Fibroblast of lung (primary cell): ENCODE measurements at regions not wholly inside any gene's neighbourhood (a gene's known extent, or its start where the extent isn't known, plus 50 kb on each side); places are given as distances from the start of the nearest gene placed in this dataset.
A peak's percentile ranks its signal among the peaks of the same experiment; 100 is the strongest.

Source experiments
- DNase-seq, 2 donors: peaks; one replicate each; pipeline versions ENCODE4 v3.0.0 to v3.0.0-alpha.2; 2010; ENCODE audit warnings: low read depth in 2 of 2
- H2AFZ ChIP-seq: 2 replicates; pipeline ENCODE4 v1.5.1; 2012; ENCODE audit warnings: low read length, control low read depth, inconsistent platforms
- H3K27ac ChIP-seq: 2 replicates; pipeline ENCODE4 v1.5.1; 2011; ENCODE audit warnings: low read length, control low read depth; ENCODE audit not compliant: insufficient read depth
- H3K27me3 ChIP-seq: 2 replicates; pipeline ENCODE4 v1.5.1; 2011; ENCODE audit warnings: mild to moderate bottlenecking, low read length; ENCODE audit not compliant: control insufficient read depth, insufficient read depth
- H3K36me3 ChIP-seq: 2 replicates; pipeline ENCODE4 v1.5.1; 2011; ENCODE audit warnings: low read length; ENCODE audit not compliant: control insufficient read depth, insufficient read depth
- H3K4me1 ChIP-seq: 2 replicates; pipeline ENCODE4 v1.5.1; 2011; ENCODE audit warnings: low read length; ENCODE audit not compliant: control insufficient read depth, insufficient read depth; ENCODE audit errors: extremely low read depth
- H3K4me2 ChIP-seq: 2 replicates; pipeline ENCODE4 v1.5.1; 2011; ENCODE audit warnings: low read length, control low read depth; ENCODE audit not compliant: insufficient read depth; ENCODE audit errors: extremely low read depth
- H3K4me3 ChIP-seq, 4 experiments: fragments of 200-600 bp in 1 of 4; sonication (generic) in 1 of 4; replicated peaks in 1 of 4; 2 replicates each; pipeline ENCODE4 v1.5.1; 2011 to 2016; ENCODE audit warnings: low read length in 4 of 4, low read depth in 3 of 4, mild to moderate bottlenecking in 3 of 4, control low read depth in 2 of 4, inconsistent platforms in 1 of 4, mixed read lengths in 1 of 4; ENCODE audit not compliant: insufficient read depth in 1 of 4; ENCODE audit errors: control extremely low read depth in 1 of 4
- H3K79me2 ChIP-seq: 2 replicates; pipeline ENCODE4 v1.5.1; 2012; ENCODE audit warnings: mild to moderate bottlenecking, low read length, inconsistent platforms; ENCODE audit not compliant: control insufficient read depth, insufficient read depth
- H3K9ac ChIP-seq: 2 replicates; pipeline ENCODE4 v1.5.1; 2011; ENCODE audit warnings: mild to moderate bottlenecking, low read length, control low read depth; ENCODE audit not compliant: insufficient read depth
- H3K9me3 ChIP-seq: 2 replicates; pipeline ENCODE4 v1.5.1; 2012; ENCODE audit warnings: low read depth, low read length; ENCODE audit not compliant: control insufficient read depth, insufficient read depth
- H4K20me1 ChIP-seq: 2 replicates; pipeline ENCODE4 v1.5.1; 2011; ENCODE audit warnings: low read length; ENCODE audit not compliant: control insufficient read depth, insufficient read depth; ENCODE audit errors: extremely low read depth
- EZH2 ChIP-seq: IDR thresholded peaks from 2 replicates; pipeline ENCODE4 v1.5.1; 2012; ENCODE audit warnings: low read length, control low read depth, mild to moderate bottlenecking; ENCODE audit errors: missing control alignments
- TF ChIP-seq, protein P1 (sequence below), 2 donors: IDR thresholded peaks in 1 of 2; conservative IDR thresholded peaks in 1 of 2; 1 replicate in 1 of 2; 2 replicates in 1 of 2; pipeline ENCODE4 v1.5.1; 2011 to 2012; ENCODE audit warnings: low read length in 2 of 2, control low read depth in 1 of 2, inconsistent platforms in 1 of 2, low read depth in 1 of 2, mild to moderate bottlenecking in 1 of 2

- H3K9ac ChIP-seq = no peak overlapping the region
- H3K36me3 ChIP-seq = no peaks in the 10 kb centered on the region
- H3K4me2 ChIP-seq = no peak overlapping the region
- TF ChIP-seq, protein P1, sequence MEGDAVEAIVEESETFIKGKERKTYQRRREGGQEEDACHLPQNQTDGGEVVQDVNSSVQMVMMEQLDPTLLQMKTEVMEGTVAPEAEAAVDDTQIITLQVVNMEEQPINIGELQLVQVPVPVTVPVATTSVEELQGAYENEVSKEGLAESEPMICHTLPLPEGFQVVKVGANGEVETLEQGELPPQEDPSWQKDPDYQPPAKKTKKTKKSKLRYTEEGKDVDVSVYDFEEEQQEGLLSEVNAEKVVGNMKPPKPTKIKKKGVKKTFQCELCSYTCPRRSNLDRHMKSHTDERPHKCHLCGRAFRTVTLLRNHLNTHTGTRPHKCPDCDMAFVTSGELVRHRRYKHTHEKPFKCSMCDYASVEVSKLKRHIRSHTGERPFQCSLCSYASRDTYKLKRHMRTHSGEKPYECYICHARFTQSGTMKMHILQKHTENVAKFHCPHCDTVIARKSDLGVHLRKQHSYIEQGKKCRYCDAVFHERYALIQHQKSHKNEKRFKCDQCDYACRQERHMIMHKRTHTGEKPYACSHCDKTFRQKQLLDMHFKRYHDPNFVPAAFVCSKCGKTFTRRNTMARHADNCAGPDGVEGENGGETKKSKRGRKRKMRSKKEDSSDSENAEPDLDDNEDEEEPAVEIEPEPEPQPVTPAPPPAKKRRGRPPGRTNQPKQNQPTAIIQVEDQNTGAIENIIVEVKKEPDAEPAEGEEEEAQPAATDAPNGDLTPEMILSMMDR (conservative IDR thresholded peaks at IDR 0.05 in 1 of 2, IDR thresholded peaks at IDR 0.05 in 1 of 2; ENCODE audit: low read depth in 1 of 2, low read length in 2 of 2) = no peak
- TF ChIP-seq EZH2 = no peak
- H3K4me3 ChIP-seq = no peak overlapping the region
- peaks cover 5% of the 10 kb centered on the region for H3K27me3 ChIP-seq
- no peak for DNase-seq
- H3K9me3 ChIP-seq = no peaks in the 10 kb centered on the region
- no peak overlapping the region for H2AFZ ChIP-seq
- no peak overlapping the region for H3K27ac ChIP-seq
- H3K4me1 ChIP-seq = no peaks in the 10 kb centered on the region
- no peaks in the 10 kb centered on the region for H3K79me2 ChIP-seq
- H4K20me1 ChIP-seq = no peaks in the 10 kb centered on the region
These were observed 111.0 kb upstream of the SPDL1 start for GRCh38 chr5:169472544-169472943.

- Histone ChIP-seq H2AFZ (no peak overlapping the region), H3K4me2 (no peak overlapping the region), H3K4me3 (no peak overlapping the region), H3K36me3 (no peaks in the 10 kb centered on the region), H3K27ac (no peak overlapping the region), H3K4me1 (no peaks in the 10 kb centered on the region), H3K27me3 (peaks cover 5% of the 10 kb centered on the region), H4K20me1 (no peaks in the 10 kb centered on the region), H3K79me2 (no peaks in the 10 kb centered on the region), H3K9ac (no peak overlapping the region), H3K9me3 (no peaks in the 10 kb centered on the region)
- DNase-seq = no peak
- TF ChIP-seq EZH2 = no peak
- TF ChIP-seq, protein P1 (conservative IDR thresholded peaks at IDR 0.05 in 1 of 2, IDR thresholded peaks at IDR 0.05 in 1 of 2; ENCODE audit: low read depth in 1 of 2, low read length in 2 of 2) = no peak
These were observed 112.6 kb upstream of the SPDL1 start for GRCh38 chr5:169471021-169471420.

DNA sequence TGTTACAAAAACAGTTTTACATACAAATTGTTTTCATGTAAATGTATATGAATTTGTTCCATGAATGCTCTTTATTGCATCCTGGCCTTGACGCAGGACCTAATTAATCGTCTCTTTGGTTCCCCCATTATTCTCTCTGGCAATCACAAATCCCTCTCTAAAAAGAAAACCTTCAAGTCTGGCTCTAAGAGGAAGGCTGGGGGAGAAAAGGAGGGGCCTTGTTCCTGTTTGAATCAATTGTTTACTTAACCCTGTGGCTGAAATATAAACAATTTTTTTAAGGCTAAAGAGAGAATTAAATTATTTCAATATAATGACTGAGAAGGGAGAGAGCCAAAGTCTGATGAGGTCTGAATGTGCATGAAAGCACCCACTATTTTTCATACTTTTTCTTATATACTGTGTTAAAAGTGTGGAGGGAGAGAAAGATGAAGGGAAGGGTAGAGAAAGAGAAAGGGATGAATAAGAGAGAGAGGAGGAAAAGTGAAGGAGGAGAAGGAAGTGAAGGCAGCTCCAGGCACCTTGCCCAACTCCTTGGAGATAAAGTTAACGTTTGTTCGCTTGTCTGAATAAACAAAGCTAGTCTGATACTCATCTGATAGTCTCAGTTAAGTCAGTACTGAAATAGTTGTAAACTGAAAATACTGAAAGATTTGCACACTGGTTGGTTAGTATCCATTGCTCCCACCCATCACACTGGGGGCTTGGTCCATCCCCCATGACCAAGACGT lies 116.4 kb upstream of the SPDL1 start:
- no peak for TF ChIP-seq EZH2
- peak; percentile 15 to 20 for DNase-seq

More for the DNA sequence above, 116.4 kb upstream of the SPDL1 start:
- no peaks in the 10 kb centered on the region for H4K20me1 ChIP-seq
- H3K9ac ChIP-seq = no peak overlapping the region
- no peaks in the 10 kb centered on the region for H3K36me3 ChIP-seq
- no peaks in the 10 kb centered on the region for H3K79me2 ChIP-seq
- no peak overlapping the region for H3K27ac ChIP-seq
- H3K4me2 ChIP-seq = no peak overlapping the region
- H3K4me3 ChIP-seq = no peak overlapping the region
- no peak overlapping the region for H2AFZ ChIP-seq
- H3K4me1 ChIP-seq = no peaks in the 10 kb centered on the region
- H3K9me3 ChIP-seq = no peaks in the 10 kb centered on the region
- no peaks in the 10 kb centered on the region for H3K27me3 ChIP-seq
